Tibial artery (tissue), 4 donors: ENCODE measurements at regions not wholly inside any gene's neighbourhood (a gene's known extent, or its start where the extent isn't known, plus 50 kb on each side); places are given as distances from the start of the nearest gene placed in this dataset.

ENCODE experiments used
- DNase-seq, 2 donors: peaks; one replicate each; pipeline ENCODE4 v3.0.0-alpha.2; 2019
- H3K27ac ChIP-seq, 2 donors: fragments of 200-600 bp; sonication (generic) in 1 of 2; 1 replicate in 1 of 2; 2 replicates in 1 of 2; pipeline ENCODE4 v1.5.1; 2018 to 2019; ENCODE audit warnings: mild to moderate bottlenecking in 1 of 2
- H3K27me3 ChIP-seq, 2 donors: fragments of 200-600 bp; sonication (generic) in 1 of 2; one replicate each; pipeline versions ENCODE4 v1.5.1 to v1.6.0; 2016 to 2019
- H3K36me3 ChIP-seq, 3 donors: fragments of 200-600 bp; sonication (generic) in 2 of 3; one replicate each; pipeline ENCODE4 v1.5.1; 2016 to 2019; ENCODE audit warnings: mild to moderate bottlenecking in 2 of 3
- H3K4me1 ChIP-seq, 4 donors: fragments of 200-600 bp; sonication (generic) in 2 of 4; 1 replicate in 3 of 4; 2 replicates in 1 of 4; pipeline ENCODE4 v1.5.1; 2016 to 2019
- H3K4me3 ChIP-seq, 2 donors: fragments of 200-600 bp; sonication (generic) in 1 of 2; 1 replicate in 1 of 2; 2 replicates in 1 of 2; pipeline ENCODE4 v1.5.1; 2018 to 2019; ENCODE audit warnings: mild to moderate bottlenecking in 2 of 2
- H3K9me3 ChIP-seq, 3 donors: fragments of 200-600 bp; sonication (generic) in 1 of 3; one replicate each; pipeline ENCODE4 v1.5.1; 2016 to 2019
- intact Hi-C: fragments of 100-400 bp; cut with DNase I; formaldehyde crosslinking; loops from one replicate; pipeline ENCODE4 v1.15.0; 2023; ENCODE audit warnings: low total_unique reads
- TF ChIP-seq, protein P1 (sequence below), 2 experiments: fragments of 200-600 bp in 1 of 2; fragments of 450-650 bp in 1 of 2; IDR thresholded peaks; one replicate each; pipeline ENCODE4 v1.5.1; 2017 to 2019; ENCODE audit warnings: antibody characterized with exemption in 2 of 2, mild to moderate bottlenecking in 1 of 2, moderate library complexity in 1 of 2

DNA sequence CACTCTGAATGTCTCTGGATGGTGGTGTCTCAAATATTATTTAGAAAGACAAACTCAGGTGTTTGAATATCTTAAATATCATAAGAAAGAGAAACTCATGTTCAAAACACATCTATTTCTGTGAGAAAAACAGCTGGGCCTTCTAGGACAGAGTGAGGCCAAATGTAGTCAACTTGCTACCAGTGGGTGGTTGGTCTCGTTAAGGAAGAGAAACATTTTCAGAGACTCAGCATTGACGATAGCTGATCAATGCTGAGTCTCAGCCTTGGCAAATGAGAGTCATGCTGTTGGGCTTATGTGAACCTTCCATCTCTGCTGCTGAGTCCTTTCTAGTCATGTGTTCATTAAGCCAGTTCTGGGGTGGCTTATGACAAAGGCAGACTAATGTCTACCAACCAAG, 418.0 kb downstream of the CETN3 start:
- no peak overlapping the region for H3K27ac ChIP-seq
- intact Hi-C loops, result no loop called here
- H3K36me3 ChIP-seq, result no peaks in the 10 kb centered on the region

GRCh38 chr5:89989776-89990175, 419.8 kb downstream of the CETN3 start:
- TF ChIP-seq, protein P1, sequence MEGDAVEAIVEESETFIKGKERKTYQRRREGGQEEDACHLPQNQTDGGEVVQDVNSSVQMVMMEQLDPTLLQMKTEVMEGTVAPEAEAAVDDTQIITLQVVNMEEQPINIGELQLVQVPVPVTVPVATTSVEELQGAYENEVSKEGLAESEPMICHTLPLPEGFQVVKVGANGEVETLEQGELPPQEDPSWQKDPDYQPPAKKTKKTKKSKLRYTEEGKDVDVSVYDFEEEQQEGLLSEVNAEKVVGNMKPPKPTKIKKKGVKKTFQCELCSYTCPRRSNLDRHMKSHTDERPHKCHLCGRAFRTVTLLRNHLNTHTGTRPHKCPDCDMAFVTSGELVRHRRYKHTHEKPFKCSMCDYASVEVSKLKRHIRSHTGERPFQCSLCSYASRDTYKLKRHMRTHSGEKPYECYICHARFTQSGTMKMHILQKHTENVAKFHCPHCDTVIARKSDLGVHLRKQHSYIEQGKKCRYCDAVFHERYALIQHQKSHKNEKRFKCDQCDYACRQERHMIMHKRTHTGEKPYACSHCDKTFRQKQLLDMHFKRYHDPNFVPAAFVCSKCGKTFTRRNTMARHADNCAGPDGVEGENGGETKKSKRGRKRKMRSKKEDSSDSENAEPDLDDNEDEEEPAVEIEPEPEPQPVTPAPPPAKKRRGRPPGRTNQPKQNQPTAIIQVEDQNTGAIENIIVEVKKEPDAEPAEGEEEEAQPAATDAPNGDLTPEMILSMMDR (IDR thresholded peaks at IDR 0.05), result no peak
- intact Hi-C loops, result no loop called here
- Histone ChIP-seq H3K36me3 (no peaks in the 10 kb centered on the region), H3K4me1 (peaks cover 0 to 42% (median 19%) of the 10 kb centered on the region in 4 donors), H3K4me3 (no peak overlapping the region), H3K27ac (peak overlapping the region; percentile 65 to 72), H3K9me3 (no peaks in the 10 kb centered on the region), H3K27me3 (no peaks in the 10 kb centered on the region)
- DNase-seq, result no peak

More for the DNA sequence above, 418.0 kb downstream of the CETN3 start:
- TF ChIP-seq, protein P1 (IDR thresholded peaks at IDR 0.05), result no peak
- Histone ChIP-seq H3K27me3 (no peaks in the 10 kb centered on the region), H3K4me3 (no peak overlapping the region), H3K9me3 (no peaks in the 10 kb centered on the region), H3K4me1 (peaks cover 0 to 42% (median 19%) of the 10 kb centered on the region in 4 donors)
- no peak for DNase-seq

GRCh38 chr5:89988998-89989655, 420.4 kb downstream of the CETN3 start:
- Histone ChIP-seq H3K36me3 (no peaks in the 10 kb centered on the region), H3K4me1 (peaks cover 0 to 37% (median 17%) of the 10 kb centered on the region in 4 donors), H3K27me3 (no peaks in the 10 kb centered on the region), H3K27ac (peak overlapping the region; percentile 65 to 72), H3K4me3 (no peak overlapping the region), H3K9me3 (no peaks in the 10 kb centered on the region)
- peak; percentile 19 to 64 for DNase-seq
- intact Hi-C loops, result no loop called here
- TF ChIP-seq, protein P1 (IDR thresholded peaks at IDR 0.05), result no peak

DNA sequence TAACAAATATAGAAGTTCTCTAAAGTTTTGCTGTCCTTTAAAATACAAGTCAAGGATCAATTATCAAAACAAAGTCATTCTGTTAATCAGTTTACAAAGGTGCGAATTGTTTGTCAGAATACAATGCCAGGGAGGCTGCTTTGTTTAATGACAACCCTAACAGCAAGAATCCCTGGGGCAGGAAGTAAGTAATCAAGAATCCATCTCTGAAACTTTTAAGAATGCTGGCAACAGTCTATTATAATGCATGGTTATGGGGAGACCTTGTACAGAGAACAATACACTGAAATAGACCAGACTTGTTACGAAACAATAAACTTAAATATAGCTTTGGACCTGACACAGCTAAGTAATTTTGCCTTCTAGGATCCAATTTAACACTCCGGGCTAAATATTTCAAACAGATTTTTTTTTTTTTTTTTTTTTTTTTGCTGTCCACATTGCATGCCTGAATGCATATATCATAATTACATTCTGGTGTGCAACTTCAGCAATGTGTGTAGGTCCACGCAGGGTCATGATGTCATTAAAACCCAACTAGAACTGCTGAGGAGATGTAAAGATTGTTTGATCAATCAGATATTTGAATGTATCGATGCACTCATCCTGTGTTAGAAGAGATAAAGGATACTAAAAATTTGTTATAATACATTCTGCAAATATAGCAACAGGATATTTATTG, 421.3 kb downstream of the CETN3 start:
- H3K36me3 ChIP-seq, result no peaks in the 10 kb centered on the region
- H3K27ac ChIP-seq, result peak overlapping the region; percentile 65 to 72
- no peak for DNase-seq
- intact Hi-C loops, result no loop called here
- H3K27me3 ChIP-seq, result no peaks in the 10 kb centered on the region
- H3K4me3 ChIP-seq, result no peak overlapping the region
- H3K9me3 ChIP-seq, result no peaks in the 10 kb centered on the region
- peaks cover 0 to 29% (median 17%) of the 10 kb centered on the region in 4 donors for H3K4me1 ChIP-seq
- TF ChIP-seq, protein P1 (IDR thresholded peaks at IDR 0.05), result no peak

- TF ChIP-seq, protein P1 (IDR thresholded peaks at IDR 0.05), result no peak
- Histone ChIP-seq H3K9me3 (no peaks in the 10 kb centered on the region), H3K4me3 (no peak overlapping the region), H3K4me1 (peaks cover 0 to 11% (median 2%) of the 10 kb centered on the region in 4 donors), H3K27me3 (no peaks in the 10 kb centered on the region), H3K36me3 (no peaks in the 10 kb centered on the region), H3K27ac (no peak overlapping the region)
- intact Hi-C loops, result no loop called here
- DNase-seq, result no peak
Measured at GRCh38 chr5:89983216-89983615, 426.3 kb downstream of the CETN3 start.
